GM21381 (cell line): ENCODE measurements at regions not wholly inside any gene's neighbourhood (a gene's known extent, or its start where the extent isn't known, plus 50 kb on each side); places are given as distances from the start of the nearest gene placed in this dataset.
"Not testable (repeated sequence)": the region's sequence is repeated elsewhere in the genome, so short reads cannot be mapped to it uniquely, and the experiment has no call there.

Experiments
- ATAC-seq: cut with Tn5 transposase; IDR thresholded peaks from one replicate; pipeline ENCODE4 v1.9.1; 2021; ENCODE audit warnings: mild to moderate bottlenecking, moderate library complexity; ENCODE audit not compliant: unreplicated experiment

DNA sequence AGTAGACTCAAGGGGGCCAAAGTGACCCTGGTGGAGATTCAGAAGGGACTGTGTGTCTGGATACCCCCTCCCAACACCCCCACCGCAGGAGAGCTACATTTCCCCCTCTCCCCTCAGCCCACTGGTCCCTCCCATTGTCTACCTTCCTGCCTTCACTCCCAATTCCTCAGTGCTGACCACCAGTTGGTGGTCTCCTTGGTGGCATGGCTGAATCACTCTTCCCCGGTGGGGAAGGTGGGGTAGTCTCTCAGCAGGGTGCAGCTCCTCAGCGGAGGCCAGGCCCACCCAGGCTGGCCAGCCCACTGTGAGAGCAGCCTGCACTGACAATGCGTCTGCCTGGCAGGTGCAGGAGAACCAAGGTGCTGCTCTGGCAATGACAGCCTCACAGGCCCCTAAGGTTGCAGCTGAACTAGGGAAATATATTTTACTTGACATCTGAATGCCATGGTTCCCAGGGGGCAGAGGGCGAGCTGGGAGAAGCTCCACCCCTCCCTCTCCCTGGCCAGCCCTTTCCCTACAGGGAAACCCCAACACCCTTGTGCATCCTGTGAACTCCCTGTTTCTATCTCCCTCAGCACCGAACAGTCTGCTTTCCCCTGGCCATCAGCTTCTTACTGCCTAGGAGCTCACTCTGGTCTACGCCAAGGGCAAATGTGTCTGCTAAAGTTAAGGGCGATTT is 62.6 kb upstream of the PAX8 start:
- ATAC-seq = no peak

DNA sequence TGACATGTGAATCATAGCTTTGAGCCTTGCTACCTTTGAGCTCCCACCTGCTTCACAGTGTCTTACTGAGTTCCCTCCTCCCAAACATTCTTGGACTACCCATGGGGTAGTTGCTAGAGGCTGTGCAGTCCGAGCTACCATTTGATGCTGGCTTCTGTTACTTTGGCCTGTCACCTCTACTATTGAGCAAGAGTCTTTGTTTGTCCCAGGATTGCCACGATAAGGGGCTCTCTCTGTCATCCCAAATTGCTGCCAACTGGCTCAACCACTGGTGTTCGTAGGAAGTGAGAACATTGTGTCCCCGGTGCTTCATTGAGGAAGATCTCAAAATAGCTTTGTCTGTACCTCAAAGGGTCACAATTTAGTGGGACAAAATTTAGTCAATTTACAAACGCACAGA is 59.1 kb upstream of the PAX8 start:
- ATAC-seq = no peak

DNA sequence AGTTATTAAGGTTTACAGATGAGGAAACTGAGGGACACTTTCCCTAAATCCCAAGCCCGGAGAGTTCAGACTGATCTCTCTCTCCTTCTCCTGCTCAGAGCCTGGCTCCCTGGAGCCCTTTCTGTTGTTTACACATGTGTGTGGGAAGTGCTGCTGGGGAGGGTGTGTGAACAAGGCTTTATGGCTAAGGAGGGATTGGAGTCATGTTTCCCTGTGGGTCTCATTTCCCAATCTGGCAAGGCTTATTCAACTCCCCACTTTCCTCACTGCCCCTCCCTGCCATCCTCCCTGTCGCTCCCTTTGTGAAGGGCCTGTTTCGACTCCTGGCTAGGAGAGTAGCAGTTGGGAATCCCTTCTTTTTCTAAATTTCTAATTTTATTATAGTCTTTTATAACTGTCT is 57.3 kb upstream of the PAX8 start:
- not testable (repeated sequence) for ATAC-seq

DNA sequence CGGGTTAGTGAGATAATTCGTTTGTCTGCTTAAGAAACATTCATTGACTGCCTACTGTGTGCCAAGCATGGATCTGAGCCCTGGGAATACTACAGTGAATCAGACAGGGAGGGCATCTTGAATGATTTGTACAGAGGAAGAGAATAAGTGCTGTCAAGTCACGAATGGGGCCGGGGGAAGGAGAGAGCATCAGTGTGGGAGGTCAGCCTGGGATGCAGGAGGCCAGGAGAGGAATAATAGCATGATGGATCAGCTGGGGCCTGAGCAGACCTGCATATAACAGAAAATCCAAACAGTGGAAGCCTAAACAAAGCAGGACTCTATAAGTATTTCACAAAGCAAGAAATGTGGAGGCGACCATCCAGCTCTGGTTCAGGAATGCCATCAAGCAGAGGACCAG is 55.4 kb upstream of the PAX8 start:
- ATAC-seq = no peak

DNA sequence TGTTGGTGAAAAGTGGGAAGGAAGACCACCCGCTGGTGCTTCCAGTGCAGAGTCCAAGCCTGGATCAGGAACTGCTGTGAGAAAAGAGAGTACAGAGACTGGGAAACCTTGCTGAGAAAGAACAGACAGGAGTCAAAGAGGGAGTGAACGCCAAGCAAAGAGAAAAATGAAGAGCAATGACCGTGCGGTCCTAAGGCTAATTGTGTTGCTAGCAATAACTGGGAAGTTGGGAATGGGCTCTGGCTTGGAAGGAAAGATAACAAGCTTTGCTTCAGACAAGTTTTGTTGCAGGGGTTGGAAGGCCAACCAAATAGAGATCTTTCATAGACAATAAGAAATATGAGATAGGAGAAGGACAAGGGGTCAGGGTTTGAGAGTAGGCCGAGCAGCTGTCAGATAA is 55.0 kb upstream of the PAX8 start:
- ATAC-seq = not testable (repeated sequence)

DNA sequence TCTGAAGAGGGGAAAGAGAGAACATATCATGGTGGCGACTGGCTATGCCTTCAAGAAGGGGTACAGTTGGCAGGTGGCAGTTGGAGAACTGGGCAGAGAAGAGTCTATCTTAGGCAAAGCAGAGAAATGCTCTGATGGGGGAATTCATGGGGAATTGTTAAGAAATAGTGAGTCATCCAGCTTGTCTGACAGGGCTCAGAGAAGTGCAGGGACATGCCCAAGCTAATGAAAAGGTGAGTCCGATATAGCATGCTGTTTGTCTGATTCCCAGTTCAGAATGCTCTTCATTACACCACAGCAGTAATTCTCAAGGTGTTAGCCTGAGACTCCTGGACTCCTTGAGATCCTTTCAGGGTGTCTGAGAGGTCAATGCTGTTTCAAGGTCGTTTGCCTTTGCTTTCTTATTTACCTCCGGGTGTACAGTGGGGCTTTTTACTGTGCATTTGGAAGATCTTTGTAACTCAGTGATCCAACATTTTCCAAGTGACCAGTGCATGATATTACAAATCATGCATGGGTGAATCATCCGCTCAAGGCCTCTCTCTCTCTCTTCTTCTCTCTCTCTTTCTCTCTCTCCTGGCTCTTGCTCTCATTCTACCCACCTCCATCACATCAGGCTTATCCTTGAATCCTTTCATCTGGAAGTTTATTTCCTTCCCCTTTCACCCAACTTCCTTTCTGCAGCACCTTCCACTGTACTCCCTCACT is 51.5 kb upstream of the PAX8 start:
- not testable (repeated sequence) for ATAC-seq

DNA sequence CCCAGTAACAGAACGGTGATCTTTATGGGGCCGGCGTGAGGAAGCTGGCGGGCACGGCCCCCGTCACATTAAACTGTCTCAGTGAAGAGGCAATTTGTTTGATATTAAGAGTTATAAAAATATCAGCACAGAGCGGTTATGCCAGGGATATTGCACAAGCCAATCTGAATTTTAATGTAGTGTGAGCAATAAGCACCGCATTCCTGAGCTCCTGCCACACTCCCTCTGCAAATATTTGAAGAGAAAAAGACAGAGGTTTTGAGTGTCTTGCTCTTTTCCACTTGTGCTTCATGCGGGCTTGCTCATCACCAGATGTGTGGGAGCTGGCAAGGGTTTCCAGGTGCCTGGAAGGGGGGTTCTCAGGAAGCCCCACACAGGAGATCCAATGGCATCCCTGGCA is 50.3 kb upstream of the PAX8 start:
- not testable (repeated sequence) for ATAC-seq

DNA sequence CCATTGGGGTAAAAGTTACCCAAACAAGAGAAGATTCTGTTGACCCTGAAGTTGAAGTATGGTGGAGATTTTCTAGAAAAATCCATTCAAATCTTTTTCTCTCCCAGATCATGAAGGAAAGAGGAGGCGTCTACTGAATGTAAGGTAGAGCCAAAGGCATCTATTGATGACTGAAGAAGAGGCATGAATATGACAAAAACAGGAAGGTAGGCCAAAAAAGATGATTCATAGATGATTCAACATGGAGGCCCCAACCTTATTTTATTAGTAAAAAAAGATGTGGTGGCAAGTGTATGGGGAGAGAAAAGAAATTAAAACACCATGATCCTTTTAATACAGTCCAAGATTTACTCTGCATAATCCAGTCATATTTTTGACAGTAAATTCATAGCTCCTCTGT is 49.9 kb upstream of the PAX8 start:
- not testable (repeated sequence) for ATAC-seq
